Brain pericyte (primary cell): ENCODE measurements at regions not wholly inside any gene's neighbourhood (a gene's known extent, or its start where the extent isn't known, plus 50 kb on each side); places are given as distances from the start of the nearest gene placed in this dataset.

Experiments used
- DNase-seq: peaks from one replicate; pipeline ENCODE4 v3.0.0-alpha.2; 2012; ENCODE audit warnings: low read depth, low spot score

DNA sequence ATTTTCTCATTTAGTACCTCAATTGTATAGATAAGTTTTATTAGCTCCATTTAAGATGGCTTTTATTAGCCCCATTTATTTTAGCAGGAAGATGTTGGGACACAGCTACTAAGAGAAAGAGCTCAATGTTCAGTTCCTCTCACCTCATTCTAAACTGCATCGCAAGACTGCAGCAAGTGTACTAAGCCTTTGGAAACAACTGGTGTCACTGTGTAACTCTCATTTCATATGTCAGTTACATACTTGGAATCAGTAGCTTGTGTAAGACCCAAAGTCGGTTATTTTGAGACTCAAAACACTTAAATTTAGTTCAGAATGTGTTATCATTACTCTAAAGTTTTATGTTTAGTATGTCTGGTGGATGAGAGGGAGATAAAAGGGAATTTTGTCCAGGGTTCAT, 482.9 kb downstream of the BMP2 start:
- DNase-seq, result no peak

DNA sequence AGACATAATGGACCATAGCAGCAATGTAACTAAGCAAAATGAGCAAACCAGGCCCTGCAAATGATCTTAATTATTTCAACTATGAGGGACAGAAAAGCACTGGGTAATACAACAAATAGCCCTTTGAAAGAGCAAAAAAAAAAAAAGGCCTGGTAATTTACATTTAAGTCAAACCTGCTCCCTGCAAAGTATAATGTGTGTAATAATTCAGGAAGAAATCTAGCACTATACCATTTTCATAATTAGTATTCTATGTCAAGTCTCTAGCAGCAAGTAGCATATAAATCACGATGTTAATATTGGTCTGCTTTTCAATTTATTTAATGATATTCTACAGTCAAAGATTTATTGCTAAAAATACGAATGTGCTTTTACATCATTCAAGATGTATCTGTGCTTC, 489.6 kb downstream of the BMP2 start:
- DNase-seq, result no peak

DNA sequence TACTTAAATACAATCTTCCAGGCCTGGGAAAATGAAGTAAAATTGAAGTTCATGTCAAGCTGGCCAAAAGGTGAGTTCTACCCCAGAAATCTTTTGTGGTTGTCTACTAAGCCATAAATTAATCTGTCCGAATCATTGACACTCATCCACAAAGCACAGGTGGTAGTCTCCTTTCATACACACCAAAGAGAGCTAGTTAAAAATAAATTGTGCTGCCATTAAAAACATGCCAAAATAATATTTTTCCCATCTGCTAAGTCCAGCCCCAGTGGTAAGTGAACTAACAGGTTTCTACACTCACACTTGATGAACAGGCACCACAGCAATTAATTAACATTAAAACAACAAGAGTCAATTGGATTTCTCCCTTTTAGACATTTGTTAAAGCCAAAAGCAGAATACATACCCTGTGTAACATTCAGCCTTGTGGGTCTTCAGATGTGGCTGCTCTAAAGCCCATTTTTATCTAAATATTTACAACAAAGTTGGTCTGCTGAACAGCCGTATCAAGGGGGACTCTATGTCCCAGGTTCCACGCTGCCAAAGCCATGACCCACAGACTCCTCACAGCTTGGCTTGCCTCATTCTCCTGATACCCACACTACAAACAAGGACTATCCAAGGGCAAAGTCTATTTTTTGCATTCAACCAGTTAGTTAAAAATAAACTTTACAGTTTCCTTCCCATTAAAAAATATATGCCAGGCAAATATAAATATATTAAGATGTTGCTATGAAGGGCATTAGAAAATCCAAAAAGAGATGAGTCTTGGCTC, 490.4 kb downstream of the BMP2 start:
- no peak for DNase-seq

DNA sequence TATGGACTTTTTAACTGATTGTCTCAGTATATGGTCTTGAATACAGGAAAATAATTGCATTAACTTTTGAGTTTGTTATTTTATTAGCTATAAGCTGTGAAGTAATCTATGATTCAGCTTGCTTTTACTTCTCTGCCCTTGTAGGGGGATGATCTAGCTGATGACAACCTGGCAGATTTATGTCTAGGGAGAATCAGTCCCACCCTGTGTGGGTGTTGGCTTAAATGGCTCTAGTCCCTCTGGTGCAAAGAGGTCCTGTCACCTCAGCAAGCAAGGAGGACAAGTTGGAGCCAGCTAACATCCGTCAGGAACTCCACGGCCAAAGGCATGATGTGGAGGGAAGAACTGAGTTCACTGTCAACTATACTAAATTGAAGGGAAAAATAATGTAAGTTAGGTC, 495.3 kb downstream of the BMP2 start:
- no peak for DNase-seq

DNA sequence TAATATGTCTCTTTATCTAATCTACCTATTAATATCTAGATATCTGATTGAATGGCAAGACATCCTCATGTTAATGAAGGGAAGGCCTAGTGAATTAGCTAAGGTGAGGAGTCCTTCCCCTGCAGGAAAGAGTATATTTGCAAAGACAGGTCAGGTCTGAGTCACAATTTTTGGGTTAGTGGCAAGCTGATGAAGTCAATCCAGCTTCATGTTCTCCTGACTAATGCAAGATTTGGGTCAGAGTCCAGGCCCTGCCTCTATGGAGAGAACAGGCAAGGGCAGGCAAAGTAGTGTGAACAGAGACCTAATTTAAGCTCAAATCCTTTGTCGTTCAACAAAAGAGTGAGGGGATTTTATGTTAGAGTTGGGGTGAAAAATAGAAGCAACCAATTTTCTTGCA, 496.7 kb downstream of the BMP2 start:
- DNase-seq, result no peak

DNA sequence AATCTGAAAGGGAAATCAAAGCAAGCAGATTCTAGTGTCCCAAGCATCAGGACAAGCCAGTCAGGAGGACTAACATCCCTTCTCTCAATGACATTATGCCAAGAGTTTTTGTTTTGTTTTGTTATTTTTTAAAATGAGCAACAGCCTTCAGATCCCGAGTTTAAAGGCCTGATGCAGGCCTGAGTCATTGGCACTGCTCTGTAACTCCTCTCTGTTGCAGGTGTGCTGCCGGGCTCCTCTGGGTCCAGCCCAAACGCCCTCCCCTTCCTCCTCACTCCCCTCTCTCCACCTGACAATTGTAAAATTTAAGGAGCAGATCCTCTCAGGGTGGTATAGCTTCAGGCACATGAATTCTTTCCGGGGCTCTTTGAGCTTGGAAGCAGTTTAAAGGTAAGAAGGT, 502.0 kb downstream of the BMP2 start:
- DNase-seq, result no peak

DNA sequence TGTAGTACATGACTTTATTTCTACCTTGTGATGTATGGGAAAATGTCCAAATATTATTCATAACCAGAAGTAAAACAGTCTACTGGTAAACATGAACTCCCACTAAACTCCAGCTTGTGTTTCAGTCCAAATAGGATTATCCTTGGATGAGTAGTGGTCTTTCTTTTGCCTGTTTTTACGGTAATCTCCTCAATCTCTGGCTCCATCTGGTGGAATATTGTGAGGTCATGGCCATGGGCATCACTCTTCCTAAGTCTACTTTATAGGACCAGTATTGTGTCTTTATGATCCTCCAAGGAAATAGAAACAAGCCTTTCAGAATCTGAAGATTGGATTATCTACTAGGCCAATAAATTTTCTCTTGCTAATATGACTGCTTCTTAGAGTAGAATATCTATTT, 505.0 kb downstream of the BMP2 start:
- no peak for DNase-seq

DNA sequence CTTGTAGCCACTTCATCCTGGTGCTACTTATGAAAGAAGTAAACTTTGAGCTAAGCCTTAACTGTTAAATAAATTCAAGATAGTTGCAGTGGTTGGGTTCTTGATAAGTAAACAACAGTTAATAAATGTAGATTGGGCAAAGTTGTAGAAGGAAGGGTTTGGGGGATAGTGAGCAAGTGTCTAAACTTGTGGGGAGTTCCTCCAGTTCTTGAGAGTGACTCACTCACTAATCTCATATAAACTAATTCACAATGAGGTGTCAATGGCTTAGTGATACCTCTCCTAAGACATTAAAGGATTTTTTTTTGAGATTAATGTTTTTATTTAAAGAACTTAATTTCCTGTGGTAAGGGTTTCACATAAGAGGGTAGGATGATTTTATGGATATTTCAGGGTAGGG, 507.4 kb downstream of the BMP2 start:
- DNase-seq, result no peak

DNA sequence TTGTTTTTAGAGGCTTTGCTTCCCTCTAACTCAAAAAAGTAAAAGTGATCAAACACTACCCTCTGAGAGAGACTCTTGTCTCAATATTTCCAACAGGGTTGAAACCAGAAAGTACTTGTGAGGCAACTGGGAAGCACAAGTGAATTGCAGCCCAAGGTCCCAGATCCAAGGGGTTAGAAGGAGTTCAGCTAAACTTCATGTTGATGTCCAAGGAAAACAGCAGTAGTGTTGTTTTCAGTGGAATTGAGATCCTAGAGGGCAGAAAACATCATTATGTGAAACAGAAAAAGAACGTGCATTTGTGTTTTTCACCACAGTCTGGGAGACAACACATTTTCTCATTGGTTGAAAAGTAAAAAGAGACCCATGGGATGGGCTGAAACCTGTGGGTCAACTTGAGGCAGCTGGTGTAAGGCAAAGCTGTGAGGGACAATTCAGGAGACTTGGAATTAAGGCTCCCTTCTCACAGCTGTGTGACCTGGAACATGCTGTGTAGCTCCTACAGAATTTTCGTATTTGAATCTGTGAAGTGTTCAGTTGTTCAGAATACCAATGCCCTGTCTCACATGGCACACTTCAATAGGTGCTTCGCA, 508.3 kb downstream of the BMP2 start:
- DNase-seq, result no peak

DNA sequence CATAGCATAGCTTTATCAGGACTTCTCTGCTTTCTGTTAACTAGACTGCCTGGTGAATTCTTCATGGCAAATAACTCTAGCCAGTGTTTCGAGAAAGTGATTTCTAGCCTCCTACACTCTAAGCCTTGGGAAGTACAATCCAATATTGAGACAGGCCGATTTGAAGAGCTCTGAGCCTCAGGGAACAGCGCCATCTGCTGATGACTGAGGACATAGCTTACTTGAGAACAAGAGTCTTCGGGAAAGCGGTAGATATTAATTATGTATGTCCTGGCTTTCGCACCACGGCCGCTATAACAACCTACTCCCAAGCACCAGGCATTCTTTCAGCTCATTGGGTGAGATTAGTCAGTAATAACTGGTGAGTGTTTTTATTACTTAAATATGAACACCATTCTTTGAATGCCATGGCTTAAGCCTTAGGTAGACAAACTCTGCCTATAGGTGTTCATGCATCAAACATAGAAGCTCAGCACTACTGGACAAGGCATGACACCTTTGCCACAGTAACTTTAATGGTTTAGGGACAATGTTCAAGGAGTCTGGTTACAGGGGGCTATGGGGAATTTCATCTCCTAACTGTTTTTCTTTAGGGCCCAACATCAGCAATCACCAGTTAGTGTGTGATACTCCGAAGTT, 518.6 kb downstream of the BMP2 start:
- DNase-seq, result peak; percentile 58

DNA sequence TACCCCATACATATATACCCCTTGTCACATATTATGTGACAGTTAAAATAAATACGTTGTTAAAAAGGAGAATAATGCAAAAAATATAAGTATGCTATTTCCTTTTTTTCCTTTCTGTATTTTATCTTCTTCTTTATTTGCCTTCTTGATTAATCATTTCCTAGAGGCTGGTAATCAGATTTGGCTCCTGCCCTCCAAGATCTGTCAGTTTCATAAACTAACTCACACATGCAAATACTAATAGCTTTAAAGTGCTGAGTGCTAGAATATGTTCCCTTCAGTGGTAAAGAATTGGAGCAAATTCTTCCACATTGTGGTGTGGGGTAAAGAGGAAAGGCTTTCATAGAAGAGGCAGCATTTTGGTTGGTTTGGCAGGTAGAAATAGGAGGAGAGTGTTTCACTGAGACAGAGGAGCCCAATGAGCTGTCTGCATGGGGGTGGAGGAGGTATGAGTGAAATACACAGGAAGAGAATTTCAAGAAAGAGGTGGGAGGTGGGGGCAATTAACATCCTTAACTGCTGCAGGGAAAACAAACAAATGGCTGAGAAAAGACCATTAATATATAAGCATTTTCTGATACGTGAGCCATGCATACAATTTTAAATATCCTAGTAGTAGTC, 523.9 kb downstream of the BMP2 start:
- no peak for DNase-seq

DNA sequence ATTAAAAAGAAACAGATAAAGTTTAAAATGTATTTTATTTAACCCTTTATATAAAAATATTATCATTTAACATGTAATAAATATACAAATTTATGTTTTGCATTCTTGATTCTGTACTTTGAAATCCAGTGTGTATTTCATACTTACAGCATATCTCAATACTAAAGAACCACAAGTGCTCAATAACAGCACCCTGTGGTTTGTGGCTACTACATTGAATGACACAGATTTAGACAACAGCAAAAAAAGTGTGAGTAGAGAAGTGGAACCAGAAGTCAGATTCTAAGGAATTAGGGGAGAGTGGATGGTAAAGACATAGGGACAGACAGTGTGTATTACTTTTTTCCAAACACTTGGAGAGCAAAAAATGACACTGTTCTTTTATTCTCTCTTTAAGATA, 524.5 kb downstream of the BMP2 start:
- no peak for DNase-seq

DNA sequence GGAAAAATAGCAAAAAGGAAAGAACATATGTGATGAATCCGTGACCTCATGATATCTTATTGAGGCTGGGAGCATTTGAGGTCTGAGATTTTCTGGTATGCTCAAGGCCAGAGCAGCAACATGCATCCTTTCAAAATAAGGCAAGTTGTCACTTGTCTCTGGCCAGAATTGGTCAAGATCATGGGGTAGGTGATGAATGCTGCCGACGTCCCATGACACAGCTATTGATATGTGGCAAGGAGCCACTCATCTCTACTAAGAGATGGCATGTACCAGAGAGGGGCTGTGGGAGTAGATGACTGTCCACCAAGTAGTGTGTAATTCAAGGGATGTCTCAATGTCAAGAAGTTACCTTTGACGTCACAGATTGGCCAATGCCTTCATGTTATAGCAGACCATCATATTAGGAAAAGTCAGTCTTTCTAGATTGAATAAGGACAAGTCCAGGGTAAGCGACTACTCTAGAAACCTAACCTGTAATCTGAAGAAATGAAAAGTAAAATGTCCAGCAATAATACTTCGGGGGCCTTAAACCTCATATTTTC, 527.4 kb downstream of the BMP2 start:
- no peak for DNase-seq

DNA sequence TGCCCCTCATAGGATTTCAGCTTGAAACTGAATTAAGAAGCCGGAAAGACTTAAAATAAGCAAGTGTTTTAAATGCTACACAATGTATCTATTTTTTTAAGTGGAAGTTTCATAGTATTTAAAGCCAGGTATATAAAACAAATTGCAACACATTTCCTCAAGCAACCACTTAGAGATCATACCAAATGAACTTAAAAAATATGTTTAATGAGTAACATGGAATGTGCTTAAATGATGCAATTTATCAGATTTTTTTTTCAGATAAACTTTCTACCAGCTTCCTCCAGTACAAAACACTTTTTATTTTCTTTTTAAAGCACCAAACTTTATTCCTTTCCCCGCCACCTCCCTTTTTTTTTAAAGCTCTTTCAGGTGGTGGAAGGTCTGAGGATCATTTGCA, 534.3 kb downstream of the BMP2 start:
- DNase-seq, result no peak

DNA sequence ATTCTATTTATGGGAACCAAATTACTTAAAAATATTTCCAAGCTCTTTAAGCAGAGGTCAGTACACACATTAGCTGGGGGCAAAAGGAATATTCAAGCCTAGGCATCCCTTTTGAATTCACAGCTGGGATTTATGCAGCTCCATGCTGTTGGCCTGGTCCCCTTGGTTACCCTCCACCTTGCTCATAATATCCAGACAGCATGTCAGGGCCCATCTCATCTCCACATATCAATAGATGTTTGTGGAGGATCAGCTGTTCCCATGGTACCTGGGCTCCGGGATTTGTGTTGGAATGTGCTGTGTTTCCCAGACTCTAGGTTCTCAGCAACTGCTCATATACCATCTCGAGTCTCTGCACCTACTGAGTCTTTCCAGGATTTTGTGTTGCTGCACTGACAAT, 534.8 kb downstream of the BMP2 start:
- no peak for DNase-seq

DNA sequence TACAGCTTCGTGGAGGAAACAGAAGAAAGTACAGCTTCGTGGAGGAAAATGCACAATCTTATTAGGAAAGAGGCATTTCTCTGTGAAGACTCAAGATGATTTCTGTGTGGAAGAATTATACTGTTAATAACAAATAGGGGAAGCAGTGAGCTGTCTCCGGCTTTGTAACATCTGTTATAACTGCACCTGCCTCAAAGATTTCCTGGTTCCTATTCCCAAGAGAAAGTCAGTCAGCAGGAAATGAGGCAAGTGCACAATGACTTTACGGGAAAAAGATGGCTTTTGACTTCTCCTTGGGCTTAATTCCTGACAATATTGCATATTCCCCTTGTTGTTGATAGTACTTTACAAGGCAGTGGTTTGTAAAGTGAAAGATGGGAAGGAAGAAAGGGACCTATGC, 538.5 kb downstream of the BMP2 start:
- DNase-seq, result peak; percentile 13

DNA sequence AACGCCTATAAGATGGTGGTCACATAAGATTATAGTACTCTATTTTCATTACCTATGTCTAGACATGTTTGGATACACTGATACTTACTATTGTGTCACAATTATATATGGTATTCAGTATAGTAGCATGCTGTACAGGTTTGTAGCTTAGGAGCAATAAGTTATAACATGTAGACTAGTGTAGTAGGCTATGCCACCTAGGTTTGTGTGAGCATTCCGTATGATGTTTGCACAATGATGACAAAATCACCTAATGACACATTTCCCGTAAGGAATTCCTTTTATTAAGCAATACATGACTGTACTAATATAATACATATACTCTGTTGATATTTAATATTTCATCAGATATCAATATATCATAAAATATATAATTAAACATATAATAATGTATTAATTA, 540.7 kb downstream of the BMP2 start:
- no peak for DNase-seq

DNA sequence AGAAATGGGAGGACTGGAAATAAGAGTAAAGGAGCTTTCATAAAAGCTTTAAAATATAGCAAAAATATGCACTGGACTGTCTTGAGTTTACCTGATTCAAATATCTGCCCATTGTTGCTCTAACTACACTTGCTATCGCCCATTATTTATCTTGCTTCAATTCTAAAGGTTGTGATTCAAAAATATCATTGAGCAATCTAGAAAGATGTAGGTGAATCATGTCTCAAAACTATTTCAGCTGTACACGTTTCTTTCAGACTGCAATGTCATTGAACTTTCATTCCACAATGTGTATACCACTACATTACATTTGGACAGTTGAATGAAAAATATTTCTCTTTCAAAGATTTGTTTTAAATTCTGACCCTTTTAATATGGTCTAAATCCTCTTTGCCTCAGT, 545.6 kb downstream of the BMP2 start:
- no peak for DNase-seq

DNA sequence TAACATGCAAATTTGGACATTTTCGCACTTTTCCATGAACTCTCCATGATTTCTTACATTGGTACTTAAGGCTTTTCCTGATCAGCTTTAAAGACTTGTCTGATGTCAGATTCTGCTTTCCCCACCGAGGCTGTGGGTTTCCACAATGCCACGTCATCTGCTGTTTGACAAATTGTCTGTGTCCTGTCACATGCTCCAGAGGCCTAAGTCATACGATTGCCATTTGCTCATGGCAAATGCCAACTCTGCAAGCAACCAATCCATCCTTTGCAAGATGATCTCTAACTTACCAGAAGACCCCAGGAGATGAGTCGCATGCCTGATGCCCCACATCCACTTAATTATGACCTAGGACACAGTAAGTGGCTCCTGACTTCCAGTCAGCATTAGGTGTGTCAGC, 556.5 kb downstream of the BMP2 start:
- DNase-seq, result no peak

DNA sequence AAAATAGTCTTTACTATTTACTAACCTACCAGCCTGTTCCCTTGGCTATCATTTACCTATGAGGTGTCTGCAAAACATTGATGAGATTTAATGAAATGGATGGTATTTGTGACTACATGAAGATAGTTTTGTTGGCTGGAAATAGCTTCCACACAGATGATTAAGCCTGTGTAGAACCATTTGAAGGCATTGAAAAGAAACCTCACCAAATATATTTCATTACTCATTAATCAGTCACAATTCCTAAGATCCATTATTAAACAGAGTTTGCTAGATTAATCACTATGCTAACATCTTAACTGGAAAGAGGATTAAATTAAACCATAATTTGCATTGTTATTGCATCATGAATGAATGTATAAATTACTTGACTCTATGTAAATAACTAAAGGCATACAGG, 560.3 kb downstream of the BMP2 start:
- DNase-seq, result no peak

DNA sequence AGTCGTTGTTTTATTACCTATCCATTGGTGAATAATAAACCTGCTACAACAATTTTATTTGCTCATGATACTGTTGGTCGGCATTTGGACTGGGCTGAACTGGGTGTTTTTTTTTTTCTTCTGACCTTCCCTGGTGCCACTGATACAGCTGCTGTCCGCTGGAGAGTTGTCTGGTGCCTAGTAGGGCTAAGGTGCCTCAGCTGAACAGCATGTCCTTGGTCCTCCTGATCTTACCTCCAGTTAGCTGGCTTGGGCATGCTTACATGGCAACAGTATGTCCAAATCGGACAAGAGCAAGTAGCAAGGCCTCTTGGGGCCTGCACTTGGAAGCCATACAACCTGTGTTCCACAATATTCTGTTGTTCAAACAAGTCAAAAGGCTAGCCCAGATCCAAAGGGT, 563.4 kb downstream of the BMP2 start:
- no peak for DNase-seq

DNA sequence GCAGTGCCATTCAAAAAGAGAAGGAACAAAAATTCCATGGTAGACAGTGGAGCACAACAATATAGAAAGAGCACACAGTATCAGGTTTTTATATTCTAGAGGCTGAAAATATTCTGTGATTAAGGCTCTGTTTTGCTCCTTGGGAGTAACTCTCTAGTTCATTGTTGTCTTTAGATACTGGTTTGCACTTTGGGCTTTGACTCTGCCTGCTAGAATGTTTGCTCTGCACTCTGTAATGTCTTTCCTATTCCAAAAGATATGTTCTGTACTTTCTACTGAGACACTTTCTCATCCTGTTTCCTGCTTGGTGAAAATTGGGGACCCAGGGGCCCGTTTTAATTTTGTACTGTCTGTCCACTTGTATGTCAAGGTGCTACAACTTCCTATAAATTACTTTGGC, 564.7 kb downstream of the BMP2 start:
- no peak for DNase-seq

DNA sequence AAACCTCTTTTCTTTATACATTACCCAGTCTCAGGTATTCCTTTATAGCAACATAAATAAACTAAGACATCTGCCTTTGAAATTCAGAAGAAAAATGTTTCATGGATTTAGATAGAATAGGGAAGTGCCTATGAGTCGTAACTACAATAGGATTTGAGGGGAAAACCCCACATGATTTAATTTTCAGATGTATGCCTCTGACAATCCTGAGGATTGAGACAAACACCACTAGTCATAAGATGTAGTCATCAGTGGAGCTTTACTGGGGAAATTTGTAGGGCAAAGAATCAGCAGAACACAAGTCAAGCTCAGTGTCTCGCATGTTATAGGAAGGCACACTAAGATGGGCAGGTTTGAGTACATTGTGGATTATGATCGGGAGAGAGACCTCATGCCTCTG, 566.4 kb downstream of the BMP2 start:
- DNase-seq, result no peak
